NCI-H146 (cell line): ENCODE measurements at regions not wholly inside any gene's neighbourhood (a gene's known extent, or its start where the extent isn't known, plus 50 kb on each side); places are given as distances from the start of the nearest gene placed in this dataset.
"Not testable (repeated sequence)": the region's sequence is repeated elsewhere in the genome, so short reads cannot be mapped to it uniquely, and the experiment has no call there.

ENCODE experiments used
- DNase-seq: peaks from one replicate; lab custom pipeline; 2025; lab: John Stamatoyannopoulos, UW

- DNase-seq, result no peak
Observed at GRCh38 chr2:209305746-209306196, 118.1 kb upstream of the MAP2 start.

- no peak for DNase-seq
Observed at GRCh38 chr2:209307161-209308001, 116.5 kb upstream of the MAP2 start.

GRCh38 chr2:209308415-209308814 is 115.4 kb upstream of the MAP2 start:
- DNase-seq, result no peak

GRCh38 chr2:209311948-209312347 is 111.9 kb upstream of the MAP2 start:
- DNase-seq, result no peak

GRCh38 chr2:209312450-209312849 is 111.4 kb upstream of the MAP2 start:
- not testable (repeated sequence) for DNase-seq

DNA sequence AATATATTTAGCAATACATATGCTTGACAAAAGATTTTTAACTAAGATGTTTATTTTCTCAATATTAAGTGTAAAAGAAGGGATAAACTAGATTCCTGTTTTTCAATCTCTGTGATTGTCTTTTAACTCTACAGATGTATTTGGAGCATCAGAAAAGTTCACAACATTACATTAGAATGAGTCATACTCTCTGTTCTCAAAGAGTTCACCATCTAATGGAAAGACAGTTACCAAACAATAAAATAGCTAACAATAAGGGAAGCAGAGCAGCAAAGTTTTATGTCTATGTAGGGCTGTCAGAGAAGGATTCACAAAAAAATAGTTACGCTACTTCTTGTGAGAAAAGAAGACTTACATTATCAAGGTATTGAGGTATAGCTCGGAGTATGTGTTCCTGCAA is 109.2 kb upstream of the MAP2 start:
- DNase-seq, result no peak

DNA sequence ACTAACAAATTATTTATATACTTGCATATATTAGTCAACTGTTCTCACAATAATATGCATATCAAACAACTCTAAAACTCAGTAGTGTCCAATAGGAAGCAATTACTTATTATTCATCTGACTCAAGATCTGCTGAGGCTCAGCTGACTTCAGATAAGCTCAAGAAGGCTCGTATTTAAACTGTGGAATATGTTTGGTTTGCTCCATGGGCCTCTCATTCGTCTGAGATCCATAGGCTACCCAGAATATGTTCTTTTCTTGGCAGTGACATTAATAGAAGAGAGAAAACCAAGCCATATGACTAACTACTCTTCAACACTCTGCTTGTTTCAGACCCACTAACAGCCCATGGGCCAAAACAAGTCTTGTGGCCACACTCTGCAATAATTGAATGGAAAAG is 107.7 kb upstream of the MAP2 start:
- no peak for DNase-seq

DNA sequence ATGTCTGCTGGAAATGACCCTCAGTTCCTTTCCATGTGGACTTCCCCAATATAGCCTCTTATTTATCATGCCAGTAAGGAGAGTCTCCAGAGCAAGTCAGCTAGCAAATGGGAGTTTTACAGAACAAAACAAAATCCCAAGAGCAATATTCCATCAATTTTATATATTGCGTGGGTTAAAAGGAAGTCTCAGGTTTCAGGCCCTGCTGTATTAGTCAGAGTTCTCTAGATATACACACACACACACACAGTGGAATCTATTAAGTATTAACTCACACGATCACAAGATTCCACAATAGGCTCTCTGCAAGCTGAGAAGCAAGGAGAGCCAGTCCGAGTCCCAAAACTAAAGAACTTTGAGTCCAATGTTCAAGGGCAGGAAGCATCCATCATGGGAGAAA is 102.8 kb upstream of the MAP2 start:
- no peak for DNase-seq

DNA sequence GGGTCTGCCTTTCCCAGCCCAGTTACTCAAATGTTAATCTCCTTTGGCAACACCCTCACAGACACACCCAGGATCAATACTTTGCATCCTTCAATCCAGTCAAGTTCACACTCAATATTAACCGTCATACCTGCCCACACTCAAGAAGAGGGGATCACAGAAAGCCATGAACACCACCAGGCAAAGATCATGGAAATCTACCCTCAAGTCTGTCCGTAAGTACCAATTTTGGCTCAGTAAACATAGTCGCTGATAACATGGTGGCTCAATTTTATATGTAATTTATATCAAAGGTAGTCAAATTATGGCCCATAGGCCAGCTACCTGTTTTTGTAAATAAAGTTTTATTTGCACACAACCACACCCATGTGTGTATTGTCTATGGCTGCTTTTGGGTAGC is 102.3 kb upstream of the MAP2 start:
- no peak for DNase-seq

GRCh38 chr2:209322041-209322440 is 101.8 kb upstream of the MAP2 start:
- no peak for DNase-seq

- DNase-seq, result no peak
Observed at GRCh38 chr2:209322905-209323512, 100.8 kb upstream of the MAP2 start.

DNA sequence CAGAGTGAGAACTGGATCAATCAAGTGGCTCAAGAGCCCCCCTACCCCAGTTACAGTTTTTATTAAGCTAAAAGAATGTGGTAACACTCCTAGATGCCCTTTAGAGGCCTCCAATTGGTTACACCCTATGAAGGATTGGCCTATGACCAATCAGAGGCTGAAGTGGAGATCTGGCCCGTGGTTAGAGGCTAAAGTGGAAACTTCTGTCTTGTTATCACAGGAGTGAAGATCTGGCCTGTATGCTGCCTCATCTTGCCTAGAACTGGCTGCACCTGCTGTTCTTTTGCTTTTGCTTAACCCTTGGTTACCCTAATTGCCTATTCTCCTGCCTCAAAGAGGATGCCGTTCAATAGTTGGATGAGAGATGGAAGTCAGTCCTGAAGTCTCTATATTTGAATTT is 100.1 kb upstream of the MAP2 start:
- no peak for DNase-seq

GRCh38 chr2:209324281-209324680 is 99.6 kb upstream of the MAP2 start:
- no peak for DNase-seq

GRCh38 chr2:209331291-209331844 is 92.5 kb upstream of the MAP2 start:
- DNase-seq, result peak; percentile 16

DNA sequence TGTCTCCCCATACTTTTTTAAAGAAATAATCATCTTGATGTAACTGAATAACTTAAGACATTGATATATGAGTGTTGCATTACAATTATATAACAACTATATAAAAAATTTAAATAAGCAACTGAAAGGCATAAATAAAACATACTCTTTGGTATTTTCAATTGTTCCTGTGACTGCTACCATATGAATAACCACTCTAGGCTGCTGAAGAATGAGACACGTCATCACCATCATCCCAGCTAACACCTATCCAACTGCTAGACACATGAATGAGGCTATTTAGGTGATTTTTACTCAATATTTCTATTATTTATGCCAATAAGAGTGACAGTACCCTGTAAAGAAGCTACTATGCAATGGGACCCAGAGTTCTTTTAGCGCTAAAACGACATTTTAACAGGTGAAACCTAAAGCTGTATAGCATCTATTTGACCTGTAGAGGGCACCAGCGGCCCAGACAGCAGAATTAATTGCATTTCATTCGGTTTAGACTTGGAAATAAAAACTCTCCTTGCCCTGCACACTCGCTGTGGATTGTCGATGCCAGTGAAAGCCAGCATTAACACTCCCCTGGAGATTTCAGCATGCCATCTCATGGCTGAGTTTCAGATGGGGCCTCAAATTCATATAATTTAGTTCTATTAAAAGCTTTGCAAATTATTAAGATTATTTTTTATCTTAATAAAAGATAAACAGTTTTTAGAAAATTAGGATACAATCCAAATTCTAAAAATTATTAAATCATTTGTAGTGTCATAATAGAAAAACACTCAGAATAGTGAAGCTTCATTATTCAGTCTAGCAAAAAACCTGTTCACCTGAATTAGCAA is 89.4 kb upstream of the MAP2 start:
- peak; percentile 70 for DNase-seq

GRCh38 chr2:209340522-209340921 is 83.3 kb upstream of the MAP2 start:
- DNase-seq, result no peak

GRCh38 chr2:209344349-209344748 is 79.5 kb upstream of the MAP2 start:
- no peak for DNase-seq

DNA sequence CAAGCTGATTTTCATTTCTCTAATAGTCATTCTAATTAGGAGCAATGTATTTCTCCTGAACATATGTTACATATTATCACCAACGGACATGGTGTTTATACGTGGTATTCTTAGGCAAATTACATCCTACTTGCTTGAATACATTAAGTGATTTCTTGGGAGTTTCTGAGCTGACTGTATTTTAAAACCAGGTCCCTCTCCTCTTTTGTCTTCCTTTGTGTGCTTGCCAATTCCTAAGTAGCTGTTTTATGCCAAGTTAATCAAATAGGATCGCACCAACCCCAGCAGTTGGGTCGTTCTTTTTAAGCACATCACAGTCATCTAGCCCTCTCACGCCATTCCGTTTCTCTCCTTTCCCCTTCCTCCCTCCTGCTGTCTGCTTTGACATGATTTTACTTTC is 75.4 kb upstream of the MAP2 start:
- DNase-seq, result no peak

- DNase-seq, result no peak
Observed at GRCh38 chr2:209351636-209352035, 72.2 kb upstream of the MAP2 start.

DNA sequence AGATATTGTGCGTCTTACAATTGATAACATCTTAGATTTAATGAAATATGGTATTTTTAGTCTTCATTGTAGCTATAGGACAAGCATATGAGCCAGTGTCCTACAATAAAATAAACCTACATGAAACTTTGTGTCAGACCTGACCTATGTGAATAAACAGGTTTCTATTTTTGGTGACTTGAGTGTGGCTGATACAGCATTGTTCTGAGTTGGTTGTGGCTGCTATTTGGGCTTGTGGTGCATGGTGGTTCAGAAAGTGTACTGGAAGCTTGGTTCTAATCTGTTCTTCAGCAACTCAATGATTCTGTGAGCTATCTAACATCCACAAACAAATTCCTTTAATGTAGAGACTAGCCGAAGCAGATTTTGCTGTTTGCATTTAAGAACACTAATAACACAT is 64.9 kb upstream of the MAP2 start:
- DNase-seq, result no peak

DNA sequence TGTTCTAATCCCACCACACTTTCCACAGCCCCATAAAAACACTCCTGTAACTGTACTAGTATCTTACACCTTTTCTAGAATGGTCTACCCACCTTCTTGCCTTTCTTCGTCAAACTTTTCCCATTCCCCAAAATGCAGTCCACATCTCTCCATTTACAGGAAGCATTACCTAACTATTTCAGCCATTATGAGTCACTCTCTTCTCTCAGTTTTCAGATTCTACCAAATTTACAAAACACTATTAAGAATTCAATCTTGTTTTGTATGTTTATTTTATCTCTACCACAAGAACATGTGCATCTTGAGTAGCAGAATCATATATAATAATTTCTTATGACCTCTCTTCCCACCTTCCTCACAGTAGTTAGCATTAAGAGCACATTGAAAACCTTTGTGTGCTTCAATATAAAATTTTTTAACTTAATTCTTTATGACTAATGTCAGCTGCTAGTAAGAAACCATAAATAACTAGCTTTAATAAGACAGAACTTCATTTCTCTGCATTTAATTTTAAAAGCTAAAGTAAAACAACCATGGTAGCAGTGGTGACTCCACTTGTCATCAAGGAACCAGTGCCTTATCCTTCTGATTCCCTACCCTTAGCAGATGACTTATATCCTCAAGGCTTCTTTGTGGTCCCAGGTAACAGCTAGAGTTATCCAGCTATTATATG is 56.6 kb upstream of the MAP2 start:
- no peak for DNase-seq

DNA sequence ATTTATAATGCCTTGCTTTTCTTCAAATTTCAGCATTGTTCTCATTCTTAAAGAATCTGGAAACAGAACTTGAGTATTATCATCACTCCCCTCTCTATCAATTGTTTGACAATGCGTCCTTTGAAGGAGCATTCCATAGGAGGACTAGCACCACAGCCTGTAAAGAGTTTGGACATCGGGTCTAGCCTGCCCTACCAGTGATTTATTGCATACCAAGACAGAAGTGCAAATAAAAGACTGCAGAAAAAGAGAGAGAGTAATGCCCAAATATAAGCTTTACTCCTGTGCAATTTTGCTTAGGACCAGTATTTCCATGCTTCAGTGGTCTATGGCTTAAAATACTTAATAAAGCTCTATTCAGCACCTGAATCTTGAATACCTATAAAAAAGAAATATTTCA is 55.4 kb upstream of the MAP2 start:
- no peak for DNase-seq
